Transverse colon (tissue), 4 donors: ENCODE measurements at regions not wholly inside any gene's neighbourhood (a gene's known extent, or its start where the extent isn't known, plus 50 kb on each side); places are given as distances from the start of the nearest gene placed in this dataset.

Source experiments
- DNase-seq: peaks from one replicate; pipeline ENCODE4 v3.0.0-alpha.2; 2019
- H3K27ac ChIP-seq, 4 donors: fragments of 200-600 bp; sonication (generic); 2 replicates each; pipeline ENCODE4 v1.5.1; 2016 to 2018; ENCODE audit warnings: inconsistent platforms in 4 of 4
- H3K27me3 ChIP-seq: fragments of 200-600 bp; sonication (generic); 2 replicates; pipeline ENCODE4 v1.5.1; 2017; ENCODE audit warnings: inconsistent platforms
- H3K36me3 ChIP-seq, 4 donors: fragments of 200-600 bp; sonication (generic); 2 replicates each; pipeline ENCODE4 v1.5.1; 2017 to 2019; ENCODE audit warnings: inconsistent platforms in 4 of 4
- H3K4me1 ChIP-seq, 4 donors: fragments of 200-600 bp; sonication (generic); 2 replicates each; pipeline ENCODE4 v1.5.1; 2017 to 2020; ENCODE audit warnings: inconsistent platforms in 4 of 4
- H3K4me3 ChIP-seq, 4 donors: fragments of 200-600 bp; sonication (generic); 1 replicate in 1 of 4; 2 replicates in 3 of 4; pipeline versions ENCODE4 v1.5.1 to v1.6.1; 2017 to 2019; ENCODE audit warnings: inconsistent platforms in 4 of 4
- H3K9me3 ChIP-seq, 2 donors: fragments of 200-600 bp; sonication (generic); 2 replicates each; pipeline ENCODE4 v1.5.1; 2017 to 2019; ENCODE audit warnings: inconsistent platforms in 2 of 2
- EP300 ChIP-seq: sonication (generic); formaldehyde crosslinking; IDR thresholded peaks from one replicate; pipeline ENCODE4 v1.6.1; 2017; ENCODE audit warnings: antibody characterized with exemption, low read depth
- POLR2A ChIP-seq: fragments of 450-650 bp; IDR thresholded peaks from one replicate; pipeline ENCODE4 v1.6.1; 2016; ENCODE audit warnings: antibody characterized with exemption, mild to moderate bottlenecking, moderate library complexity
- POLR2AphosphoS5 ChIP-seq, 3 donors: sonication (generic); formaldehyde crosslinking; IDR thresholded peaks; one replicate each; pipeline ENCODE4 v1.6.1; 2016; ENCODE audit warnings: antibody characterized with exemption in 3 of 3
- WGBS, 2 donors: methylation state at CpG; one replicate each; pipeline ENCODE4 v1.1.5; 2018; ENCODE audit warnings: low coverage in 1 of 2; 5-methylcytosine and 5-hydroxymethylcytosine counted together
- in situ Hi-C, 4 donors: fragments of 200-750 bp; cut with MboI; loops; one replicate each; pipeline versions ENCODE4 v1.15.0 to v1.15.1; 2017; ENCODE audit warnings: low sequenced_read_pairs in 3 of 4, low pct_ligation_motif_present in 1 of 4, low pct_unique_long_range_greater_than_20kb in 1 of 4
- intact Hi-C: fragments of 100-400 bp; cut with DNase I; formaldehyde crosslinking; loops from one replicate; pipeline ENCODE4 v1.15.1; 2023; ENCODE audit warnings: low total_unique reads
- TF ChIP-seq, protein P1 (sequence below), 5 experiments: fragments of 200-600 bp in 3 of 5; fragments of 450-650 bp in 2 of 5; sonication (generic) in 3 of 5; IDR thresholded peaks; 1 replicate in 2 of 5; 2 replicates in 3 of 5; pipeline ENCODE4 v1.5.1; 2016 to 2017; ENCODE audit warnings: antibody characterized with exemption in 5 of 5, inconsistent platforms in 3 of 5, mild to moderate bottlenecking in 2 of 5, moderate library complexity in 1 of 5

DNA sequence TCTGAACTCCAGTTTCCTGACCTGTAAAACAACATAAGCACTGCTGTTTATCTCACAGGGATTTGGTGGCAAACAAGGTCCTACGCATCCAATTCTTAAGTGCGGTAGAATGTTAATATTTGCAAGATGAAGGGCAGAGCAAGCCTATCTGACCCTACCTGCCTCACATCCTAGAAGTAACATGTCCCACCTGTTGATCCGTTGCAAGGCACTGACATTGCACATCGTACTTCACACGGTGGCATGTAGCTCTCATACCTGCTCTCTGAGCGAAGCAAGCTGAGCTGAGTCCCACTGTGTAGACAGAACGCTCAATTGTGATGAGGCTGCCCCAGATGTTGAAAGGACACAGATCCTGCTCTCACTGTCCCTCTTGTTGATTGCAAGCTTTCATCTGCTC lies 154.7 kb upstream of the PDE10A start:
- Histone ChIP-seq H3K27me3 (peaks cover 27% of the 10 kb centered on the region), H3K4me3 (no peak overlapping the region), H3K9me3 (no peaks in the 10 kb centered on the region), H3K4me1 (peaks cover 0 to 6% (median 0%) of the 10 kb centered on the region in 4 donors), H3K27ac (no peak overlapping the region), H3K36me3 (no peaks in the 10 kb centered on the region)
- intact Hi-C loops: no loop called here
- no peak for TF ChIP-seq POLR2A
- TF ChIP-seq, protein P1, sequence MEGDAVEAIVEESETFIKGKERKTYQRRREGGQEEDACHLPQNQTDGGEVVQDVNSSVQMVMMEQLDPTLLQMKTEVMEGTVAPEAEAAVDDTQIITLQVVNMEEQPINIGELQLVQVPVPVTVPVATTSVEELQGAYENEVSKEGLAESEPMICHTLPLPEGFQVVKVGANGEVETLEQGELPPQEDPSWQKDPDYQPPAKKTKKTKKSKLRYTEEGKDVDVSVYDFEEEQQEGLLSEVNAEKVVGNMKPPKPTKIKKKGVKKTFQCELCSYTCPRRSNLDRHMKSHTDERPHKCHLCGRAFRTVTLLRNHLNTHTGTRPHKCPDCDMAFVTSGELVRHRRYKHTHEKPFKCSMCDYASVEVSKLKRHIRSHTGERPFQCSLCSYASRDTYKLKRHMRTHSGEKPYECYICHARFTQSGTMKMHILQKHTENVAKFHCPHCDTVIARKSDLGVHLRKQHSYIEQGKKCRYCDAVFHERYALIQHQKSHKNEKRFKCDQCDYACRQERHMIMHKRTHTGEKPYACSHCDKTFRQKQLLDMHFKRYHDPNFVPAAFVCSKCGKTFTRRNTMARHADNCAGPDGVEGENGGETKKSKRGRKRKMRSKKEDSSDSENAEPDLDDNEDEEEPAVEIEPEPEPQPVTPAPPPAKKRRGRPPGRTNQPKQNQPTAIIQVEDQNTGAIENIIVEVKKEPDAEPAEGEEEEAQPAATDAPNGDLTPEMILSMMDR (IDR thresholded peaks at IDR 0.05): no peak
- no peak for TF ChIP-seq POLR2AphosphoS5 (IDR thresholded peaks at IDR 0.05)
- TF ChIP-seq EP300: no peak
- no peak for DNase-seq
- 80 to 89% methylated on average over 2 to 7 of the region's 7 CpGs for WGBS, 2 donors
- in situ Hi-C loops: no loop called here

DNA sequence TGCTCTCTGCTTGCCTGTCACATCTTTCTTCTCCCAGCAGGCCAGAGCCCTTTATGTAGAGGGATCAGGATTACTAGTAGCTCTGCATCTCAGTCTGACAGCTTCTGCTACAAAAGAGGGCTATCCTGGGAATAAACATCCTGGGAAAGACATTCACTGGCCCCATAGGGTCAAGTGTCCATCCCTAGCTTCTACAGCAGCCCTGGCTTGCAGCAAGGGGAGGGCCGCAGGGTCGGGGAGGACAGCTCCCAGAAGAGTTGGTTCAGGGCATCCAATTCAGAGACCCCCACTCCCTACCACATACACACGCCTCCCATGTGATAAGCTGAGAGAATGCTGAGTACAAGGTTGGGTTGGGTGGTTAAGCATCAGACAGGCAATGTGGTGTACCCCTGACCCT lies 154.1 kb upstream of the PDE10A start:
- Histone ChIP-seq H3K36me3 (no peaks in the 10 kb centered on the region), H3K4me3 (no peak overlapping the region), H3K27ac (no peak overlapping the region), H3K27me3 (peaks cover 27% of the 10 kb centered on the region), H3K4me1 (peaks cover 0 to 6% (median 0%) of the 10 kb centered on the region in 4 donors), H3K9me3 (no peaks in the 10 kb centered on the region)
- WGBS, 2 donors: 72% methylated on average over 3 of the region's 3 CpGs; no CpG with 5 or more reads in 1 of the 2 donors
- no peak for DNase-seq
- intact Hi-C loops: no loop called here
- TF ChIP-seq, protein P1 (IDR thresholded peaks at IDR 0.05): no peak
- no peak for TF ChIP-seq POLR2A
- no peak for TF ChIP-seq POLR2AphosphoS5 (IDR thresholded peaks at IDR 0.05)
- no peak for TF ChIP-seq EP300
- in situ Hi-C loops: no loop called here

DNA sequence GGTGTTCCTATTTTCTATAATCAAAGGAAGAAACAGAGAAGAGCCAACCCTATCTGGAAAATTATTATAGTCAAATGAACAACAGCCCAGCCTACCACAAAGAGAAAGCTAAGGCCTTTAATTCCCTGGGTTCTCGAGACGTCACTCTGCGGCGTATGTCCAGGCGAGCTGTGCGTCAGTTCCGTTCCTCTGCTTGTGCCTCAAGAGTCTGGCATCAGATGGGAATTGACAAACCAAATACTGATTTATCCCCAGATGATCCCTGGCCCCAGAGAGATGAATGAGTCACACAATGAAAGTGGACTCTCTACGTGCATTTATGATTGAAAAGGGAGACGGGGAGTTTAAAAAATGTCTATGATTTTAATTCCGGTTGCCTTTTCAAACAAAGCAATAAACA lies 151.6 kb upstream of the PDE10A start:
- peaks cover 12% of the 10 kb centered on the region for H3K27me3 ChIP-seq
- DNase-seq: no peak
- WGBS, 2 donors: 76 to 95% methylated on average over 9 to 10 of the region's 10 CpGs
- H3K4me3 ChIP-seq: no peak overlapping the region
- H3K9me3 ChIP-seq: no peaks in the 10 kb centered on the region
- in situ Hi-C loops (no loop called here), intact Hi-C loops (no loop called here)
- no peaks in the 10 kb centered on the region for H3K4me1 ChIP-seq
- no peak overlapping the region for H3K27ac ChIP-seq
- no peaks in the 10 kb centered on the region for H3K36me3 ChIP-seq
- TF ChIP-seq POLR2A (no peak), EP300 (no peak), POLR2AphosphoS5 (IDR thresholded peaks at IDR 0.05) (no peak)
- TF ChIP-seq, protein P1 (IDR thresholded peaks at IDR 0.05): no peak

DNA sequence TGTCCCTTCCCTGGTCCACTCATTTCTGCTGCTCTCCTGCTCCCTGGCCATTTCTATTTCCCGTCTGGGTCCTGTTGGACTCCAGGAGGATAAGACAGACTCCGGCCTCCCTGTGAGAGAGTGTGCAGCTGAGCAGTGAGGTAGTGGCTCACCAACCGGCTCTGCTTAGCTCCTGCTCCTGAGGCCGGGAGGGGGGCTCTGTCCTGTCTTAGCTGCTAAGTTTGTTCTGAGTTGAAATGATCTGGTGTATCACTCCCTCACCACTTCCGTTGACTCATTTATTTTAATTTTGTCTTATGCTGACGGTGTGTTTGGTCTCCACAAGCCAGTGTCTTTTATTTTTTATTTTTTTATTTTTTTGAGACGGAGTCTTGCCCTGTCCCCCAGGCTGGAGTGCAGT lies 148.5 kb upstream of the PDE10A start:
- TF ChIP-seq POLR2AphosphoS5 (IDR thresholded peaks at IDR 0.05) (no peak), EP300 (no peak), POLR2A (no peak)
- TF ChIP-seq, protein P1 (IDR thresholded peaks at IDR 0.05): no peak
- DNase-seq: no peak
- in situ Hi-C loops: no loop called here
- no peaks in the 10 kb centered on the region for H3K9me3 ChIP-seq
- H3K36me3 ChIP-seq: no peaks in the 10 kb centered on the region
- intact Hi-C loops: loop anchor here (1.0 kb wide), 1 partner anchor 29 kb away; no protein-coding TSS in a partner anchor
- whole genome bisulfite sequencing, 2 donors: 86 to 94% methylated on average over 7 of the region's 7 CpGs
- H3K4me1 ChIP-seq: no peaks in the 10 kb centered on the region
- H3K27ac ChIP-seq: no peak overlapping the region
- H3K4me3 ChIP-seq: no peak overlapping the region
- H3K27me3 ChIP-seq: peaks cover 4% of the 10 kb centered on the region
